GM21723 (cell line): ENCODE measurements at regions not wholly inside any gene's neighbourhood (a gene's known extent, or its start where the extent isn't known, plus 50 kb on each side); places are given as distances from the start of the nearest gene placed in this dataset.
"Not testable (repeated sequence)": the region's sequence is repeated elsewhere in the genome, so short reads cannot be mapped to it uniquely, and the experiment has no call there.

Source experiments
- ATAC-seq: cut with Tn5 transposase; IDR thresholded peaks from one replicate; pipeline ENCODE4 v1.9.1; 2021; ENCODE audit warnings: mild to moderate bottlenecking, moderate library complexity; ENCODE audit not compliant: unreplicated experiment

DNA sequence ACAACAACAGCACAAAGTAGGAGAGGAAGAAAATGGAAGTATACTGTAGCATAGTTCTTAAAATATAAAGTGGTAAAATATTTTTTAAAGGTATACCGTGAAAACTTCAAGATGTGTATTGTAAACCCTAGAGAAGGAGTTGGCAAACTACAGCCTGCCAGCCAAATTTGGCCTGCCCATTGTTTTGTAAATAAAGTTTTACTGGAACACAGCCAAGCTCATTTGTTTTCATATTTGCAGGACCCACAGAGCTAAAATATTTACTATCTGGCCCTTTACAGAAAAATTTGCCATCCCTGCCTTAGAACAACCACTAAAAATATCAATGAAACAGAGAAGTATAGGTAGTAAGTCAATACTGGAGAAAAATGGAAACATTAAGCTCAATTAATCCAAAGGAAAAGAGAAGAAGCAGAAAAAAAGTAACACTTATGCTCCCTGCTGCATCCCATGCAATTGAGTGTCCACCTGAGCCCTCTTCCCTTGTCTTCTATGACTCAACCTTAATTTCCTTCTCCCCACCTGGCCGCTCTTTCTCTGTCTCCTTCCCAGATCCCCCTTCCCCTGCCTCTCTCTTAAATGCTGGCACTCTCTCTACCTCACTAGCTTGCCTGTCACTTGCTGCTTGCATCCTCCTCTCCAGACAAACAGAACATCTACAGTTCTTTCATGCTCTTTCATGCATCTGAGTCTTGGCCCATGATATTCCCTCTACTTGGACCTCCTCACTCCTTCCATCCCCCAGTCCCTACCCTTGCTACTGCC, 50.6 kb upstream of the FER start:
- no peak for ATAC-seq

DNA sequence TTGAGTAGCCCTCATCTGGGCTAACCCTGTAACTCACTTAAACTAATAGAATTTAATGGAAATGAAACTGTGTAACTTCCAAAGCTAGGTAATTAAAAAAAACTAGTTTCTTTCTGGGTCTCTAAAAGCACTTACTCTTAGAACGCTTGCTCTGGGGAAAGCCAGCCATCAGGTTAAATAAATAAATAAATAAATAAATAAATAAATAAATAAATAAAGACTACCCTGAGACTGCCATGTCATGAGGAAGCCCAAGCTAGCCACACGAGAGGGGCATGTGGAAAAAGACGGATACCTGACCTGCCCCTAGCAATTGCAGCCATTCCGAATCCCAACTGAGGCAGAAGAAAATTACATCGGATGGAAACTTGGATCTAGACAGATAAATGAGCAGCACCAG, 51.3 kb upstream of the FER start:
- ATAC-seq = no peak

- no peak for ATAC-seq
Observed at GRCh38 chr5:108688485-108688884, 59.2 kb upstream of the FER start.

- ATAC-seq = peak; percentile 82
Observed at GRCh38 chr5:108687595-108688200, 60.0 kb upstream of the FER start.

GRCh38 chr5:108686676-108687075, 61.0 kb upstream of the FER start:
- ATAC-seq = no peak

DNA sequence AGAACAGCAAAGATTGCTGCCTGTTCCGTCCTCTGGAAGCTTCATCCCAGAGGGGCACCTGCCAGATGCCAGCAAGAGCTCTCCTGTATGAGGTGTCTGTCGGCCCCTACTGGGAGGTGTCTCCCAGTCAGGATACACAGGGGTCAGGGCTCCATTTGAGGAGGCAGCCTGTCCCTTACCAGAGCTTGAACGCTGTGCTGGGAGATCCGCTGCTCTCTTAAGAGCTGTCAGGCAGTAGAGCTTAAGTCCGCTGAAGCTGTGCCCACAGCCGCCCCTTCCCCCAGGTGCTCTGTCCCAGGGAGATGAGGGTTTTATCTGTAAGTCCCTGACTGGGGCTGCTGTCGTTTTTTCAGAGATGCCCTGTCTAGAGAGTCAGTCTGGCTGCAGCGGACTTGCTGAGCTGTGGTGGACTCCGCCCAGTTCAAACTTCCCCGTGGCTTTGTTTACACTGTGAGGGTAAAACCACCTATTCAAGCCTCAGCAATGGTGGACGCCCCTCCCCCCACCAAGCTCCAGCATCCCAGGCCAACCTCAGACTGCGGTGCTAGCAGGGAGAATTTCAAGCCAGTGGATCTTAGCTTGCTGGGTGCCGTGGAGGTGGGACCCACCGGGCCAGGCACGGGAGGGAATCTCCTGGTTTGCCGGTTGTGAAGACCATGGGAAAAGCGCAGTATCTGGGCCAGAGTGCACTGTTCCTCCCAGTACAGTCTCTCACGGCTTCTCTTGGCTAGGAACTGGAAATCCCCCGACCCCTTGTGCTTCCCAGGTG, 62.1 kb upstream of the FER start:
- ATAC-seq = not testable (repeated sequence)

- peak; percentile 95 for ATAC-seq
Observed at GRCh38 chr5:108681079-108681921, 66.4 kb upstream of the FER start.

DNA sequence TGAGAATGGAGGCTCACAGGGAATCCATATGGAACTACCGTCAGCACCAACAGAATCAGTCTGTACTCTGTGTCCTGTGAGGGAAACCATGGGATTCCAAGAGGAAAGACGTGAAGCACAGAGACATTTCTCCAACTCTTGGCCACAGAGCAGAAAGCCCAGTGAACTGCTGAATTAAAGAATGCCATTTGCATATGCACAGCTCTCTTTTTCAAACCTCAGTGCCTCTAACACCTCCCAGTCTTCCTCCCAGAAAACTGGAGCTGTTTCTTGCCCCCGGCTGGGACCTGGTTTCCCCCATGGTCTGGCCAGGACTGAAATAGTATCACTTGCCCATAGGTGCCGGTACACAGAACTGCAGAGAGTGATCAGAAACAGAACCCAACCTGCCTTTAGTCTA, 69.6 kb upstream of the FER start:
- ATAC-seq = no peak

- no peak for ATAC-seq
Observed at GRCh38 chr5:108675736-108676135, 72.0 kb upstream of the FER start.

DNA sequence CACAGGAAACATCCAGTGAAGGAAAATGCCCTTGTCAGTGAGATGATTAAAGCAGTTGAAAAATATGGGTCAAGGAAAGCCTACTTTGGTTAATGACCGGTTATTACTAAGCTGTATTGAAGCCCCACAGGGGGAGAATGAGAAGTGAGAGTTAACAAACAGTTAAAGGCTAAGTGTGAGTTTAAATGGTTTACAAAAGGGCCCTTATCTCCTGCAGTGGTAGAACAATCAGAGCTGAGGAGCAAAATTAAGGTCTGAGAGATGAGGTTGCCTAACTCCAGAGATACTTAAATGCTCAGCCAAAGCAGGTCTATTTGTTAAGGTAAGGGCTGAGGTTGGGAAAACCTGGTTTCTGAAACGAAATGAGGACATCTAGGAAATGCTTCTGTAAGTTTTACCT, 75.1 kb upstream of the FER start:
- ATAC-seq = no peak

GRCh38 chr5:108670591-108671289, 77.0 kb upstream of the FER start:
- no peak for ATAC-seq

DNA sequence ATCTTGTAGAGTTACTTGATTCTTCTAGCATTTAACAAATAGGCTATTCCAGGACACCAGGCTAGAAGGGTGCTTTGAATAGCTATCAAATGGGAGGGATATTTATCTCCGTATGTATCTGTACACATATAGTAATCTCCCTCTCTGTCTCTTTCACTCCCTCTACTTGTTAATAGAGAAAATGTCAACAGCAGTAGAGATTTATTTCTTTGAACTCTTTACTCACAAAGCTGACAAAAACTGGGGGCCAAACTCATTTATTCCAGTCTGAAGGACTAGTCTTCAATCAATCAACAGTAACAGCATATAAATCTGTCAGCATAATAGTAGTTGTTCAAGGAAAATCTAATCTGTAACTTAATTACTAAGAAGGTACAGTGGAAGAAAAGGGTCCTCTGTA, 78.2 kb upstream of the FER start:
- no peak for ATAC-seq

DNA sequence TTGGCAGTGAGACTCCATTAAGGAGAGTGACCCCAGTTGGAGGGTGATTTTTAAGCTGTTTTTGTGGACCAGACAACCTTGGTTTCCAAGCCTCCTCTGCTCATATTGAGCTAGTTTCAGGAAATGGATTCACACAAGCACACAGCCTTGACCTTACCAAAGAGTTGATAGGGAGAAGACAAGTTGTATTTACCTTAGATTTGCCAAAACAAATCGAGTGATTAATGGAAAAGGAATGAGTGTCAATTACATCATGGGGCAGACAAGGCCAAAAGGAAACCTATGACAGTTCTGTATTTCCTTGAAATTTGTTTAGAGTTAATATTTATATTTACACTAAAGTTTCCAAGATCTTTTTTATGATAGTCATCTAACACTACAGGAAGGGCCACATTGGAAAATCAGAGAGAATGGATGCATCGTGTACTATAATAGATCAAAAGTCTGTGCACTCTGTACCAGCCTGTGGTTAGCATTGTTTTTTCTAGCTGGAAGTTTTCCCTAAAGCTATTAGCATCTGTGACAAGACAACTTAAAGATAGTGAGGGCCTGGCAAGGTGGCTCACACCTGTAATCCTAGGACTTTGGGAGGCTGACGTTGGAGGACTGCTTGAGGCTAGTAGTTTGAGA, 86.0 kb upstream of the FER start:
- no peak for ATAC-seq

- ATAC-seq = no peak
Observed at GRCh38 chr5:108661024-108661423, 86.7 kb upstream of the FER start.

GRCh38 chr5:108660291-108660690, 87.4 kb upstream of the FER start:
- ATAC-seq = no peak

GRCh38 chr5:108659531-108659930, 88.2 kb upstream of the FER start:
- no peak for ATAC-seq

- no peak for ATAC-seq
Observed at GRCh38 chr5:108655750-108656450, 91.8 kb upstream of the FER start.

- ATAC-seq = no peak
Observed at GRCh38 chr5:108654051-108654450, 93.6 kb upstream of the FER start.

DNA sequence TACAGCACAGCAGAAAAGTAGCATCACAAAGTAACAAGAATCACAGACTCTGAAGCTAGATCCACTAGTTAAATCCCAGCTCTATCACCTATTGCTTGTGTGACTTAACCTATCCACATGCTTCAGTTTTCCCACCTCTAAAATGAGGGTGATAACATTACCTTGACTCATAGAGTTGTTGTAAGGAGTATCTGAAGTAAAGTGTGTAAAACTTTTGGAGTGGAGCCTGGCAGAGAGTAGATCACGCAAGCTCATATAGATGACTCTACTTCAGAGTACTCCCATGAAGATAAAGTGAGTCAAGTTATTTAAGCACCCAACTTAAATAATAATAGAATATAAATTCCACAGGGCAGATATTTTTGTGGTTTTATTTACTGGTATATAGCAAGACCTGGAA, 94.5 kb upstream of the FER start:
- no peak for ATAC-seq
